K562 (cell line): ENCODE measurements at regions not wholly inside any gene's neighbourhood (a gene's known extent, or its start where the extent isn't known, plus 50 kb on each side); places are given as distances from the start of the nearest gene placed in this dataset.

ENCODE experiments used
- CHD4 ChIP-seq: fragments of 200-600 bp; sonication (generic); IDR thresholded peaks from 3 replicates; pipeline ENCODE4 v1.6.1; 2012; ENCODE audit warnings: low read depth, mild to moderate bottlenecking, mixed read lengths, low read length, inconsistent platforms; ENCODE audit not compliant: insufficient read depth, insufficient replicate concordance, poor library complexity, severe bottlenecking
- MEF2A ChIP-seq: IDR thresholded peaks from 2 replicates; pipeline ENCODE4 v1.6.1; 2011; ENCODE audit warnings: low read depth, mild to moderate bottlenecking, low read length, moderate library complexity; ENCODE audit not compliant: control insufficient read depth
- NFATC3 ChIP-seq: fragments of 450-650 bp; IDR thresholded peaks from 2 replicates; pipeline ENCODE4 v1.6.1; 2017; ENCODE audit warnings: mild to moderate bottlenecking
- TAF1 ChIP-seq: IDR thresholded peaks from 2 replicates; pipeline ENCODE4 v1.6.1; 2011; ENCODE audit warnings: mild to moderate bottlenecking, low read length, moderate library complexity; ENCODE audit not compliant: insufficient read depth, control insufficient read depth, severe bottlenecking; ENCODE audit errors: extremely low read depth
- ZBTB34 ChIP-seq: fragments of 250-450 bp; sonication (Bioruptor Pico); IDR thresholded peaks from 2 replicates; pipeline ENCODE4 v1.8.0; 2021; ENCODE audit warnings: mild to moderate bottlenecking, moderate library complexity

- TF ChIP-seq NFATC3 (no peak), ZBTB34 (no peak), MEF2A (no peak), CHD4 (no peak), TAF1 (no peak)
Observed at GRCh38 chr5:1938310-1939000, 55.7 kb upstream of the IRX4 start.
